HG02885 (cell line): ENCODE measurements at regions not wholly inside any gene's neighbourhood (a gene's known extent, or its start where the extent isn't known, plus 50 kb on each side); places are given as distances from the start of the nearest gene placed in this dataset.

Experiments
- ATAC-seq: cut with Tn5 transposase; IDR thresholded peaks from one replicate; pipeline ENCODE4 v1.9.1; 2021; ENCODE audit warnings: mild to moderate bottlenecking; ENCODE audit not compliant: unreplicated experiment, poor library complexity

DNA sequence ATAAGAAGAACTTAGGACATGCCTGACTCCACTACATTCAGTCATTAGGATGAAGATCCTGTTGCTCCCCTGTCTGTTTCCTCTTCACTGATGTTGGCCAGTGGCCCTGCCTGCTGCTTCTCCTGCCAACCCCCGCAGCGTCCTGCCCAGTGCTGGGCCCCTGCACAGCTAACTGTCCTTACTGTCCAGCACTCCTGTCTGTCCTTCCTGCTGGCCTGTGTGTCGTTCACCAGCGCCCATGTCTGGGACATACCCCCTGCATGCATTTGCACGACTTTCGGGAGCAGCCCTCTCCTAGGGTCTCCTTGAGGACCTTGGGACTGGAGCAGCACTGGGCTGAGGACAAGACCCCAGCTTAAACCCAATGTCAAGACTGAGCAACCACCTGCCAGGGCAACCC, 547.6 kb downstream of the BNC2 start:
- no peak for ATAC-seq

DNA sequence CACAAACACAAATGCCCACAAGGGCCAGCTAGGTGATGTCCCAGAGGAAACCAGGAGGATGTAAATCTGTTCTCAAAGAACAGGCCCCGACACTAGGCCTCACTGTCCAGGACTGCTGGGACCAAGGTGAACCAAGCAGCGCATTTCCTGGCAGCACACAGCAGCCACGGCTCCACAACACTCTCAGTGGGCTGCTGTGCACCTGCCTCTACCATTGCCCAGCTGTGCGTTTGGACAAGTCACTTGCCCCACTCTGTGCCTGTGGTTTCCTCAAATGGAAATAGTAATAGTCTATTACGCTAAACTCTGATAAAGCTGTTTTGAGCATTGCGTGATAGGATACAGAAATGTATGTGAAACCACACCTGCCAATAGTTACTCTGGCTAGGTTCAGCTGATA, 544.5 kb downstream of the BNC2 start:
- no peak for ATAC-seq

DNA sequence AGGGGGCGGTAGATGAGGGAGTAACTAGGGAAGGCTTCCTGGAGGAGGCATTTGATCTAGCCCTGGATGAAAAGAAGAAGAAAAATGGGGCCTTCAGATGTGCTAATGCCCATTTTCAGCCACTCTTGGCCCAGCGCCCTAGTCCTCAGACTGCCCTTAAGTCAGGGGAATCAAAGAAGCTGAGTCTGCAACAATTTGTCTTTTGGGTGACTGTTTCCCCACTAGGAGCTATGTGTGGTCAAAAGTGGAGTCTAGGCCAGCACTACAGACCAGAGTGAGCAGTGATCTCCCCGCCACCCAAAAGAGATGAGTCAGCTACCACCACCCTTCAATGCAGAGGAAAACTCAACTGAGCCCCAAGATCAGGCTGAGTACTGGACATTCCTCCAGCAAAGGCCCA, 542.1 kb downstream of the BNC2 start:
- ATAC-seq = no peak

DNA sequence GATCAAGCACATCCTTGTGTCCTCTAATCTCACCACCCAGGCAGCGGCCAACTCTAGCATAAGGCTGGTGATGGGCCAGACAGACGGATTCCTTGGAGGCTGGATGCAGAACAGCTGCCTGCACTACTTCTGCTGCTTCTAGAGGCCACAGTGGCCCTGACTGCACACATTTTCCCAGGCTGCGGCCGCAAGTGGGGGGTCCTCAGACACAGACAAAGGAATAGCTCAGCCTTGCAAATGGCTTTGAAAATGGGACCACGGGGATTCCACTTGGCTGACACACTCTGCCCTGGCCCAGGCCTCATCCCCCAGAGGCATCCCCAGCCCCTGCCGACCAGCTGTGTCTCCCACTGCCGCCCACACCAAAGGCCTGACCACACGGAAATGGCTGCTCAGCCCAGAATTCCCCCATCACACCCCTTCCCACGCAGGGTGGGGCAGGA, 540.8 kb downstream of the BNC2 start:
- ATAC-seq = no peak

DNA sequence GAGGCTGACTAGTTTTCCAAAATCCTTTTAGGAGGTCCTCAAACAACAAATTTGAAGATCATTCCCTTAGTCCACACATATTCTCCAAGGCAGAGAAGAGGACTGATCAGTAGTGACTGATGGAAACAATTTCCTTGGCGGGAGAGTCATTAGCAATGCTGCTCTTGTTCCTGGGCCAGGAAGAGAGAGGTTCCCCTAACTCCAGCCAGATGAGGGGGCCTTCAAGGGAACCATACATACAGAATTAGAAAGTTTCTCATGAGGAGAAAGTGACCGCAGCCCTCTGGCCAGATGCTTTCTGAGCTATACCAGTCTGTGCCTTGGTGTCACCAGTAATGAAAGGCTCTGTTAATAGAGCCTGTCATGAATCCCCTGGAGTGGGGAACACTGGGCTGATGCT, 539.4 kb downstream of the BNC2 start:
- ATAC-seq = no peak

DNA sequence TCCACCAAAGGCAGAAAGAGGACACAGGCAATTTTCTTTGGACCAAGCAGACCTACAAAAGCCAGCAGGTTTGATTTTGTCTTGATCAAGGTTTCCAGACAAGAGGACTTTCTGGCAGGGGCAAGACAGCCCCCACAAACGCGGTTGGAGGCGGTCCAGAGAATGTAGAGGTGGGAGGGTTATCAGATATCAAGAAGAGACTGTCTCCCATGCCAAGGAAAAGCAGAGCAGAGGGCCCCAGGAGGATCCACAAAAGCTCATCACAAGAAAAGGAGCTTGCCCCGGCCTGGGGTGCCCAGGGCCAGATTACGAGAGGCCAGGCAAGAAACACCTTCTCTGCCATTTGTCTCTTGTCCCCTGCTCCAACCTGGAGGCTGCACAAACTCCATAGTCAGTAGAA, 538.9 kb downstream of the BNC2 start:
- ATAC-seq = no peak

DNA sequence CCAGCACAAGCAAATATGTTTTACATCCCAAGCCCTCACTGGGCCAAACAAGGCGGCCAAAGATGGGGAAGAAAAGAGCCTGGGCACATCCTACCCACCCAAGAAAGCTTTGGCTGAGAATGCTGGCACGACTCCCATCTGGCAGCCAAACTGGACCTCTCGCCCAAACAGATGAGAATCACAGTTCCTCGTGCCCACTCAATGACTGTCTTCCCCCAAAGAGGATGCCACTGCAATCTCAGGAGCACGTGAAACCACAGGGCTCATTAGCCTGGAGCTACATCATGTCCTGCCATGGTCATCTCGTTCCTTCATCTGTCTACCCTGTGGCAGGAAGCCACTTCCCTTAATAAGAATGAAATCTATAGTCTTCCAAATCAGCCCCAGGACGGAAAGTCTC, 536.8 kb downstream of the BNC2 start:
- ATAC-seq = no peak

DNA sequence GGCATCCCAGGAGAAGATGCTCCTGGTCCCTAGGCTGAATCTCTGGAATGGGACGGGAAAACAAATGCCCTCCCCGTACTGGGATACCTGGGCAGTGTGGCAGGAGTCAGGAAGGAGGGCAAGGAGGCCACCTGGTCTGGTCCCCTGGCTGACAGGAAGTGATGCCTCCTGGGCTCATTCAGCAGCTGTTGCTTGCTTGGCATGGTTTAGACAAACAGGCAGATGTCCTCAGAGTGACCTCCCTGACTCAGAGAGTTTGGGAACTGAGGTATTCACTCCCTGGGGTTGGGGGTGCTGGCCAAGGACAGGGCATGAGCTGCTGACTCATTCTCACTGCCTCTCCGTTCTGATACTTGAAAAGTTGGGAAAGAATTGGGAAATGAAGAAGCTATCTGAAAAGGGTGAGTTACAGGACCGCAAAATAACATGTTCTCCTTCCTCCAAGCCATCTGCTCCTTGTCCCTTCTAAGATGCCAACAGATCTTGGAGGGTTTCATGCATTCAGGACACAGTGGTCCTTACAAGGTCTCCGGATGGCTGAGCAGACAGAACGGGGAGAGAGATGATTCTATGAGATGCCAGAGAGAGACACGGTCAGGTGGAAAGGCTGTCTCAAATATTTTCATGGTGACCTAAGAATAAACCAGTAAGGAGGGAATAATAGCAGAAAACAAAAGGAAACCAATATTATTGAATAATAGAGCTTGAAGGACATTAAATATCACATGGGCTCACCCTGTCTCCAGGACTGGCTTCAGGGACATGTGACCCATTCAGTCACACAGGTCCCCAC, 534.5 kb downstream of the BNC2 start:
- no peak for ATAC-seq

DNA sequence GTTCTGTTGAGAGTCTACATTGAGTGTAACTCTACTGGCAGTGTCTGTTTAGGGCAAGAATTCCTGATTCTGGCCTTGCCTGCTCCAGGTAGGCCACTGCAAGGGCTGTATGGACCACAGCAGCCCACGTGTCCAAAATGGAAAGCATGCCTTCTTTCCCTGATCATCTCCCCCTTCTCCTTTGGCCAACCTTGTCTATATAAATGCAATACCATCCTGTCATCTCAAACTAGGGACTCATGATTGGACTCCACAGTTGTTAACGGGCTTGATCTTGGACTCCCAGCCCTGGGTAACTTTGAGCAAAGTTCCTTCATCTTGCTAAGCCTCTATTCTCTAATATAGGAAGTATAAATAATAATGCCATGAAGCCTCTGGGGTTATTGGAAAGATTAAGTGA, 533.6 kb downstream of the BNC2 start:
- ATAC-seq = no peak

DNA sequence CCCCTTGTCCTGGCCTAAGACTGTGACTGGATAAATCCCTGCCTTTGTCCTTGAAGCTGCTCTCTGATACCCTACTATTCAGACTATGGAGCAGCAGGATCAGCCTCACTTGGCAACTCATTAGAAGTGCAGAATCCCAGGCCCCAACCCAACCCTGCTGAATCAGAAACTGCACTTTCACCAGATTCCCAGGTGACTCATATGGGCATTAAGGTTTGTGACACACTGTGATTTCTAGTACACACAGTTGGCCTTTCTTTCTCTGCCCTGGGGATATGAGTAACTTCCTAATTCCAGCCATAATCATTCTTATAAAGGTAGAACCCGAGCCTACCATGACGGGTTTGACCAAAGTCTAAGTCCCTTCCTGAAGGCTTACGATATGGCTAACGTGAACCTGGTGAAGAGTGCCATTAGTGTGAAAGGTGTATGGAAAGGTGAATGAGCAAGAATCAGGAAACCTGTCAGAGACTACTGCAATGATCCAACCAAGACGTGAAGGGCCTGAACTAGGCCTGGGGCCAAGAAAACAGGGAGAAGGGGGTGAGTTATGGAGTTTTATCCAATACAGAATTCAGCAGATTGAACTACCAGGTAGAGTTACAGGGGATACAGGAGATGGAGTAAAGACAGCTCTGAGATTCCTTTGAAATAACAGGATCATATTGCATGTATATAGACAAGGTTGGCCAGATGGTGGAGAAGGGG, 533.0 kb downstream of the BNC2 start:
- ATAC-seq = no peak

DNA sequence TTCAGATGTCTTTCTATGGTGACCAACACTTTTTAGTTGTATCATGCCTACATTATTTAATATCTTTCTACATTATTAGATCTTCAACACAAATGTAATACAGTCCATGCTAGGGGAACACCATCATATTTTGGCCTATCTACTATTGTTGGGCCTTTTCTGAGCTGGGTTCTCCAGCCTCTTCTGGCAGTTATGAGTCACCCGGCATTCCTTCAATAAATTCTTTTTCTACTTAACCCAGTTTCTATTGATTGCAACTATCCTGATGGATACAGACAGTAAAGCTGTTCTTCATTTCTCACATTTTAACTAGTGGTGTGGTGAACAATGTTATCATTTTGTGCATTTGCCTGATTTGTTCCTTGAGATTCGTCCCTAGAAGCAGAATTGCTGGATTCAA, 529.3 kb downstream of the BNC2 start:
- no peak for ATAC-seq

DNA sequence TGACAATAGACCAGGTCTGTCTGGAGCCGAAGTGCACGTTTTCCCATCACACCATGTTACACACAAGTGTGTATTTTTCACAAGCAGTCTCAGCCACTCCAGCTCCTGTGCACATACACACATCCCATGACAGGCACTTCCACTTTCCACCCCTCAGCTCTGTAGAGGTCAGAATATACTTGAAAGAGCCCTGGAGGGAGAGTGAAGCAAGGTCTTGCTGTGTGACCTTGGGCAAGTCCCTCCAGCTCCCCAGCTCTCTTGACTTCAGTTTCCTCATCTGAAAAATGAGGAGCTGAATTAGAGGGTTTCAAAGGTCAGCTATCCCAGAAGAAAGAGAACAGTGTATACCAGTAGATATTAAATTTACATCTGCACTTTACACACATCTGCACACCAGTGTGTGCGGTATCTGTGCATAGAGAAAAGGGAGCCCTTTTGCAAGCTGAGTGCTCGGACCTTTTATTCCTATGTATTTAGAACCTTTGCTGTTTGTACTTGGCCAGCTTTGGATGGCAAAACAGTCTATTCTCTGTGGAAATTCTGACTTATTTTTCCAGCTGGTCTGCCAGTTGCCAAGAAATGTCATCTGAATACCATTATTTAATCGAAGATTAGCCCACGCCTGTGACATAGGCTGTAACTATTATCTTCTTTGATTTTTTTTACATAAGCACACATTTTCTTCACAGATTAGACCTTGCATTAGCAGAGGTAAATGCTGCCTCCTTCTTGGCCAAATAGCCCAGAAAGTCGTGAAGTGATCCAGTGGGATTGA, 528.0 kb downstream of the BNC2 start:
- ATAC-seq = no peak

DNA sequence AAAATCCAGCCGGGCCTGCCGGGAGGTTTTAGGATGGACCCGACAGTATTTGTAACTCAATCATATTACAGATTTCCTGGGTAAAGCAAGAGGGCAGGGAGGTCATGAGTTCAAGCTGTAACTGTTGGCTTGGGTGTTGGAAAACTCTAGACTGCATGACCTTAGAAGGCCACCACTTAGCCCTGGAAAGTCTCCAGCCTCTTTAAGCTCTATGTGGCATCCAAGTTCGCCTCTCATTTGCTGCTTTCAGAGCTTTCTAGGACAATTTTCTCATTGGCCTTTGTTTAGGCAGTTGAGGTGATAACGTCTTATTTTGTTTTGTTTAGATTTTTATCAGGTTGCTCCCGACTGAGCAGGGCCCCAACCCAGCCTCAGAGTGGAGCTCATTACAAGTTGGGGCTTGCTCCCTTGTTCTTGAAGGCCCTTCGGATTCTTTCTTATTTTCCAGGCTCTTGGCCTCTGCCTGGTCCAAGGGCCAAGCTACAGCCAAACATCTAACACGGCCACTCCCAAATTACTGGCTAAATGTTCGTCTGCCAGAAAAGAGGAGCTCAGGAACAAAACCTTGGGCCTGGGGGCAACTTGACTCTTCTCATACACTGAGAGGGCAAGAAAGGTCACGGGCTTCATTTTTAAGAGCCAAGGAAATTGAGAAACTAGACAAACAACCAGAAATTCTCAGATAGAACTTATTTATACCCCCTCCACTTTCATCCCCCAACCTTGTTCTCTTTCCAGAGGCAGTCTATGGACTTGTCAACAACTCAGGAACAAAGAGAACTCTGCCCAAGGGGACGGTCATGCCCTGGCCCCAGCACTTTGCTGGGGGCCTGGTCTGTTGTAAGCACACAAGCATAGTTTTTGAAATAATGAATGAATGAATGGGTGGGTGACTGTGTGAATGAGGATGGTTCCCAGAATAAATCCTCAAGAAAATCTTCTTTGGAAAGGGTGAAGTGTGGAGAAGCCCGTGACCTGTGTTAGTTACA, 526.9 kb downstream of the BNC2 start:
- ATAC-seq = no peak

DNA sequence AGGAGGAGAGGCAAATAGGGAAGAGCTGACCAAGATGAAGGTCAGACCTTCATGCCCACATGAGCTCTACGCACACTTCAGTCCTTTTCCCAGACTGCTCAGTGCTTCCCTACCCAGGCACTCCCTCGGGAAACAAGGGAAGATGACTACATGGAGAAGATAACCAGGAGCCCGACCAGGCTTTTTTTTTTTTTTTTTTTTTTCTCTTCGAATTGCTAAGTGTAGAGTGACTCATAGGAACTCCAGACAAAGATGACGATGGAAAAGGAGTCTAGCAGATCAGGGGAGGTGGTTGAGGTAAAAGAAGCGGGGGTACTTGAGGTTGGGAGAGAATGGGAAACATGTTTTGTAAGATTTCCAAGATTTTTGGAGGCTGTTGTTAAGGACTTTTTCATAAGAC, 526.1 kb downstream of the BNC2 start:
- no peak for ATAC-seq

DNA sequence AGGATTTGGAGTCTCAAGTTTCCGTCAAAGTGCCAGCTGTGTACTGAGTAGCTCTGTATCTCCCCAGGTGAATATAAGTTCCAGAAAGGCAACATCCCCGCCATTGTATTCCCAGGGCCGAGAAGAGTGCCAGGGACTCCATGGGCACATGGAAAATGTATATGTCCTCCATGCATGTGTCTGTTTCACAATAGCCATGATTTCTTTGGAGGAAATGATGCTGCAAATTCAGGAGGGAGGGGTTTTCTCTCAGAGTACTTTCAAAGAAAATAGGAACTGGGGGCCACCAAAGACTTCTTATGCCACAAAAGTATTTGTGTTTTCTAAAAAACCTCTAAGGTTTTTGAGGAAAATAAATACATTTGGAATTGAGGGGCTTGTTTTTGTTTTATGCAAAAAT, 524.6 kb downstream of the BNC2 start:
- no peak for ATAC-seq

DNA sequence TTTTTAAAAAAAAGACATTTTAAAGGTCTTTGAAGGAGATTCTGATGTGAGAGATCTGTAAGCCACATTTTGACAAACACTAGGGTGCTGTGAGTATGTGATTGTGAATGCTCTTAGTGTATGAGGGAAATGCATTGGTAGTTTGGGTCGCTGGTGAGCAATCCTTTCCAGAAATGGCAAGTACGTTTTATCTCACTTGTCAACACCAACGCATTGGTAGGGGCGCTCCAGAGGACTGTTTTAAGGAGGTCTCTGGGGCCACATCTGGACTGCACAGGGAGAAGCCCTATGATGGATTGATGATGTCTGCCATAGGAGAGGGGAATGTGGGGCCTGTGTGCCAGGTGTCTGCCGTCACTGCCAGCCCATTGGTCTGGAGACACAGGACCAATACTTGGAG, 522.6 kb downstream of the BNC2 start:
- no peak for ATAC-seq

DNA sequence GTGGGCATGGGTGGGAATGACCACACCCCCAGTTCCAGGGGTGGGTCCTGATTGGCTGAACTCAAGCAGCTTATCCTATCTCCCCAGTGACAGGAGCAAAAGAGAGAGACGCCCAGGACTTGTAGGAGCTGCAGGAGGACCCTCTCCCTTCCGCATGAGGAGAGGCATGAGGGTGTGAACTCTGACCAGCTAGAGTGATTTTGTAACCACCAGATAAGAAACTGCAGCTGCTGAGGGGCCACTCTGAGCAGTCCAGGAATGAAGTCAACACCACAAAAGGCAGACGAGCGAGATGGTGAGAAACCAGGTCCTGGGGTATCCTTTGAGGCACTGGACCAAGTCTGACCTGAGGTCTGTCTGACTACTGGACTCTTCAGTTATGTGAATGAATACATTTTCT, 521.9 kb downstream of the BNC2 start:
- ATAC-seq = no peak

DNA sequence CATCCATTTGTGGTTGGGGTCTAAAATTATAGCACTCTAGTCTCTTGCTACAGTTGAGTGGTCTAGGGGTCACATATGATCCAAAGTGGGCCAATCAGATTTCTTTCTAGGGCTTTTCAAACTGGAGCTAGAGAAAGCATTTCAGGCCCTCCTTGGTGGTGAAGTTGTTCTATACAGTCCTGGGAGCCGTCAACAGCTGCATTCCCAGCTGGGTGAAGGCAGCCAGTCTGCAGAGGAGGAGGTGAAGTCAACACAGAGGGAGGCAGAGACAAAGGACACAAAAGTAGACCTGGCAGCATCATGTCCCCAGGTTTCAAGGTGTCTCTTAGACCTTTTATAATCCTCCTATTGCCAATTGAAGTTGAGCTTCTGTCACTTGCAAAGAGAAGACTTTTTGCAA, 518.2 kb downstream of the BNC2 start:
- no peak for ATAC-seq

DNA sequence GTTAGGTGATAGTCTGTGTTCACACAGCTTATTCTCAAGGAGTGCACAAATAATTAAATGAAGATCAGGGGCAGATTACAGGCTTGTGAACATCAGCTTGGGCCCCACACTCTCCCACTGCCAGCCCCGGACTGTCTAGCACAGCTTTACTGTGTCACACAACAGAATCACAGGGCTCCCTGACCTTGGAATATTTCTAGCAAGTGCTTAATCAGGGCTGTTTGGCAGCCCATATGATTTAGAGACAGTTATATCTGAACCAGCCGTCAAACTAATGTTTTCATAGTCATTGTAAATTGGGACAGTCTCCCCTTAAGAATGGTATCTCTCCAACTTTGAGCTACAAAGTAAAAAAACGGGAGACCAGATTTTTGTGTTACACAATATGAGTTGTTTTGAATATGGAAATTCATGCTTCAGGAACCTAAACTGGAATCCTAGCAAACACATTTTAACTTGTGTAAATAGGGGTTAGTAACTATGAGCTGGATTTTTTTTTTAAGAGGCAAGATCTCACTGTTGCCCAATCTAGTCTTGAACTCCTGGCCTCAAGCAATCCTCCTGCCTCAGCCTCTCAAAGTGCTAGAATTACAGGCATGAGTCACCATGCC, 517.6 kb downstream of the BNC2 start:
- no peak for ATAC-seq
